ENCODE measurements at regions not wholly inside any gene's neighbourhood (a gene's known extent, or its start where the extent isn't known, plus 50 kb on each side); places are given as distances from the start of the nearest gene placed in this dataset.

DNA sequence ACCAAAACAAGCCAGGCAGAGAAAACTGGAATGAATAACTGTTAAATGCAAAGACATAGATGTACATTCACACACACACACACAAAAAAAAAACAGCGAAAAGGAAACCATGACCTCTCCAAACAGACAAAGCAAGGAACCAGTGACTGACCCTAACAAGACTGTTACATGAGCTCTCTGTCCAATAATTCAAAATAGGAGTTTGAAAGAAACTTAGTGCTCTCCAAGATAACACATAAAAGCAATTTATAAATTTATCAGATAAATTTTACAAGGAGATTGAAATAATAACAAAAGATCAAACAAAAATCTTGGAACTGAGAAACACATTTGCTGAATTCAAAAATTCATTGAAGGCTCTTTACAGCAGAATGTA lies 423.5 kb upstream of the RGMB start:
- TF ChIP-seq, protein P1, sequence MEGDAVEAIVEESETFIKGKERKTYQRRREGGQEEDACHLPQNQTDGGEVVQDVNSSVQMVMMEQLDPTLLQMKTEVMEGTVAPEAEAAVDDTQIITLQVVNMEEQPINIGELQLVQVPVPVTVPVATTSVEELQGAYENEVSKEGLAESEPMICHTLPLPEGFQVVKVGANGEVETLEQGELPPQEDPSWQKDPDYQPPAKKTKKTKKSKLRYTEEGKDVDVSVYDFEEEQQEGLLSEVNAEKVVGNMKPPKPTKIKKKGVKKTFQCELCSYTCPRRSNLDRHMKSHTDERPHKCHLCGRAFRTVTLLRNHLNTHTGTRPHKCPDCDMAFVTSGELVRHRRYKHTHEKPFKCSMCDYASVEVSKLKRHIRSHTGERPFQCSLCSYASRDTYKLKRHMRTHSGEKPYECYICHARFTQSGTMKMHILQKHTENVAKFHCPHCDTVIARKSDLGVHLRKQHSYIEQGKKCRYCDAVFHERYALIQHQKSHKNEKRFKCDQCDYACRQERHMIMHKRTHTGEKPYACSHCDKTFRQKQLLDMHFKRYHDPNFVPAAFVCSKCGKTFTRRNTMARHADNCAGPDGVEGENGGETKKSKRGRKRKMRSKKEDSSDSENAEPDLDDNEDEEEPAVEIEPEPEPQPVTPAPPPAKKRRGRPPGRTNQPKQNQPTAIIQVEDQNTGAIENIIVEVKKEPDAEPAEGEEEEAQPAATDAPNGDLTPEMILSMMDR (conservative IDR thresholded peaks at IDR 0.05) = peak; percentile 43
- no peak for TF ChIP-seq ZFX (IDR thresholded peaks at IDR 0.05)

Measured in C4-2B (cell line).